SU-DHL-6 (cell line): ENCODE measurements at regions not wholly inside any gene's neighbourhood (a gene's known extent, or its start where the extent isn't known, plus 50 kb on each side); places are given as distances from the start of the nearest gene placed in this dataset.

Experiments
- H2AFZ ChIP-seq: fragments of 200-600 bp; sonication (generic); 2 replicates; pipeline ENCODE4 v1.6.1; 2014; ENCODE audit warnings: low read depth, mild to moderate bottlenecking, moderate library complexity, mixed read lengths, antibody characterized with exemption, low read length; ENCODE audit not compliant: severe bottlenecking
- H3F3A ChIP-seq: fragments of 200-600 bp; shearing (Covaris generic); 2 replicates; pipeline ENCODE4 v1.6.0; 2016; ENCODE audit warnings: antibody characterized with exemption, mild to moderate bottlenecking; ENCODE audit not compliant: insufficient read depth
- H3K27ac ChIP-seq: fragments of 200-600 bp; sonication (generic); 2 replicates; pipeline ENCODE4 v1.5.1; 2016; ENCODE audit warnings: low read depth, mild to moderate bottlenecking, low read length, moderate library complexity, mixed read lengths
- H3K27me3 ChIP-seq: fragments of 200-600 bp; sonication (generic), shearing (Covaris generic); 2 replicates; pipeline ENCODE4 v1.6.0; 2014; ENCODE audit warnings: mild to moderate bottlenecking, low read length
- H3K36me3 ChIP-seq: fragments of 200-600 bp; sonication (generic); 2 replicates; pipeline ENCODE4 v1.6.1; 2014; ENCODE audit warnings: mild to moderate bottlenecking, low read length, mixed read lengths
- H3K4me2 ChIP-seq: fragments of 300-600, 200-600 bp; shearing (Covaris generic), sonication (generic); 2 replicates; pipeline ENCODE4 v1.6.0; 2014; ENCODE audit warnings: low read length, low read depth, mild to moderate bottlenecking; ENCODE audit not compliant: poor library complexity, severe bottlenecking
- H3K4me3 ChIP-seq: fragments of 200-600 bp; sonication (generic); 2 replicates; pipeline ENCODE4 v1.5.1; 2014; ENCODE audit warnings: antibody characterized with exemption, low read length, mild to moderate bottlenecking, mixed read lengths; ENCODE audit not compliant: insufficient read depth, poor library complexity, severe bottlenecking
- H3K79me2 ChIP-seq: fragments of 200-600 bp; sonication (generic); 2 replicates; pipeline ENCODE4 v1.6.1; 2014; ENCODE audit warnings: mild to moderate bottlenecking, low read length, moderate library complexity; ENCODE audit not compliant: insufficient read depth
- H3K9ac ChIP-seq: fragments of 200-600 bp; sonication (generic); 2 replicates; pipeline ENCODE4 v1.7.0; 2014; ENCODE audit warnings: mild to moderate bottlenecking, low read length
- H3K9me2 ChIP-seq: fragments of 200-600 bp; sonication (generic); replicated peaks from 2 replicates; pipeline ENCODE4 v1.6.1; 2014; ENCODE audit warnings: low read length; ENCODE audit not compliant: insufficient read depth
- H3K9me3 ChIP-seq: fragments of 200-600 bp; sonication (generic); 2 replicates; pipeline ENCODE4 v1.6.1; 2014; ENCODE audit warnings: low read length, mixed read lengths; ENCODE audit not compliant: insufficient read depth
- H4K20me1 ChIP-seq: fragments of 200-600 bp; sonication (generic); 2 replicates; pipeline ENCODE4 v1.6.1; 2014; ENCODE audit warnings: low read depth, mild to moderate bottlenecking, antibody characterized with exemption, low read length, moderate library complexity, mixed read lengths
- CTCF ChIP-seq: fragments of 200-600 bp; sonication (generic); IDR thresholded peaks from one replicate; pipeline ENCODE4 v1.5.1; 2017; ENCODE audit warnings: antibody characterized with exemption, mild to moderate bottlenecking, low read length, moderate library complexity; ENCODE audit not compliant: insufficient read depth, poor library complexity, severe bottlenecking
- EZH2phosphoT487 ChIP-seq: fragments of 200-600 bp; sonication (generic), shearing (Covaris generic); conservative IDR thresholded peaks from 2 replicates; pipeline ENCODE4 v1.6.1; 2018; ENCODE audit warnings: mild to moderate bottlenecking, antibody characterized with exemption, low read length, moderate library complexity, mixed read lengths

- no peak overlapping the region for H3K27ac ChIP-seq
- TF ChIP-seq CTCF (no peak), EZH2phosphoT487 (no peak)
These were observed 150.5 kb upstream of the KRR1 start for GRCh38 chr12:75661908-75662307.

GRCh38 chr12:75660805-75661404, 149.5 kb upstream of the KRR1 start:
- H3K9me2 ChIP-seq = no peaks in the 10 kb centered on the region
- H3K9ac ChIP-seq = no peak overlapping the region
- no peaks in the 10 kb centered on the region for H4K20me1 ChIP-seq
- no peaks in the 10 kb centered on the region for H3K9me3 ChIP-seq
- H3K27ac ChIP-seq = no peak overlapping the region
- no peaks in the 10 kb centered on the region for H3K36me3 ChIP-seq
- TF ChIP-seq CTCF = no peak
- H2AFZ ChIP-seq = no peak overlapping the region
- H3K4me2 ChIP-seq = no peak overlapping the region
- no peak overlapping the region for H3K4me3 ChIP-seq
- H3K79me2 ChIP-seq = no peaks in the 10 kb centered on the region
- no peaks in the 10 kb centered on the region for H3K27me3 ChIP-seq
- no peaks in the 10 kb centered on the region for H3F3A ChIP-seq

More at GRCh38 chr12:75661908-75662307, 150.5 kb upstream of the KRR1 start:
- H3K9me3 ChIP-seq = no peaks in the 10 kb centered on the region
- no peaks in the 10 kb centered on the region for H3K36me3 ChIP-seq
- H3K79me2 ChIP-seq = no peaks in the 10 kb centered on the region
- no peak overlapping the region for H3K4me2 ChIP-seq
- no peaks in the 10 kb centered on the region for H3F3A ChIP-seq
- H3K4me3 ChIP-seq = no peak overlapping the region
- H3K27me3 ChIP-seq = no peaks in the 10 kb centered on the region
- H4K20me1 ChIP-seq = no peaks in the 10 kb centered on the region
- no peak overlapping the region for H2AFZ ChIP-seq
- no peak overlapping the region for H3K9ac ChIP-seq
- H3K9me2 ChIP-seq = no peaks in the 10 kb centered on the region

- H3K79me2 ChIP-seq = no peaks in the 10 kb centered on the region
- no peaks in the 10 kb centered on the region for H3F3A ChIP-seq
- no peak overlapping the region for H3K4me2 ChIP-seq
- H3K27me3 ChIP-seq = no peaks in the 10 kb centered on the region
- H3K4me3 ChIP-seq = no peak overlapping the region
- no peaks in the 10 kb centered on the region for H3K9me3 ChIP-seq
- TF ChIP-seq EZH2phosphoT487 (no peak), CTCF (no peak)
- H4K20me1 ChIP-seq = no peaks in the 10 kb centered on the region
- H2AFZ ChIP-seq = no peak overlapping the region
- no peak overlapping the region for H3K9ac ChIP-seq
- no peaks in the 10 kb centered on the region for H3K9me2 ChIP-seq
- H3K27ac ChIP-seq = no peak overlapping the region
- no peaks in the 10 kb centered on the region for H3K36me3 ChIP-seq
These were observed 148.7 kb upstream of the KRR1 start for GRCh38 chr12:75660107-75660530.
